SK-N-SH (cell line): ENCODE measurements at regions not wholly inside any gene's neighbourhood (a gene's known extent, or its start where the extent isn't known, plus 50 kb on each side); places are given as distances from the start of the nearest gene placed in this dataset.
"Not testable (repeated sequence)": the region's sequence is repeated elsewhere in the genome, so short reads cannot be mapped to it uniquely, and the experiment has no call there.

Experiments used
- EP300 ChIP-seq, 2 experiments: IDR thresholded peaks; 2 replicates each; pipeline versions ENCODE4 v1.4.0 to v1.6.1; 2012; ENCODE audit warnings: borderline replicate concordance in 1 of 2, low read depth in 1 of 2, low read length in 1 of 2
- FOXJ3 ChIP-seq: sonication (generic); formaldehyde crosslinking; IDR thresholded peaks from 2 replicates; pipeline ENCODE4 v1.5.1; 2020; ENCODE audit warnings: mild to moderate bottlenecking, missing genetic modification reagents
- GATA2 ChIP-seq: sonication (generic); formaldehyde crosslinking; IDR thresholded peaks from 2 replicates; pipeline ENCODE4 v1.5.0; 2020; ENCODE audit warnings: mild to moderate bottlenecking, missing genetic modification reagents
- JUND ChIP-seq: IDR thresholded peaks from 2 replicates; pipeline ENCODE4 v1.4.0; 2012
- NRF1 ChIP-seq: IDR thresholded peaks from 2 replicates; pipeline ENCODE4 v1.6.1; 2012; ENCODE audit warnings: low read depth, mild to moderate bottlenecking, low read length
- POLR2AphosphoS5 ChIP-seq: IDR thresholded peaks from 2 replicates; pipeline ENCODE4 v1.6.1; 2012; ENCODE audit warnings: low read depth, low read length
- RAD21 ChIP-seq: IDR thresholded peaks from 2 replicates; pipeline ENCODE4 v1.6.1; 2012; ENCODE audit warnings: mild to moderate bottlenecking, low read length
- SMC3 ChIP-seq: IDR thresholded peaks from 2 replicates; pipeline ENCODE4 v1.6.1; 2012; ENCODE audit warnings: low read depth, low read length, improper control_type of control experiment
- TAF1 ChIP-seq: IDR thresholded peaks from 2 replicates; pipeline ENCODE4 v1.6.1; 2012; ENCODE audit warnings: low read depth, mild to moderate bottlenecking, low read length, moderate library complexity, borderline replicate concordance
- TF ChIP-seq, protein P1 (sequence below): fragments of 200-600 bp; sonication (generic); IDR thresholded peaks from 2 replicates; pipeline ENCODE4 v1.6.1; 2017; ENCODE audit warnings: antibody characterized with exemption, mild to moderate bottlenecking, moderate library complexity
- TF ChIP-seq, protein P2 (sequence below): IDR thresholded peaks from 2 replicates; pipeline ENCODE4 v1.4.0; 2012; ENCODE audit warnings: low read depth

DNA sequence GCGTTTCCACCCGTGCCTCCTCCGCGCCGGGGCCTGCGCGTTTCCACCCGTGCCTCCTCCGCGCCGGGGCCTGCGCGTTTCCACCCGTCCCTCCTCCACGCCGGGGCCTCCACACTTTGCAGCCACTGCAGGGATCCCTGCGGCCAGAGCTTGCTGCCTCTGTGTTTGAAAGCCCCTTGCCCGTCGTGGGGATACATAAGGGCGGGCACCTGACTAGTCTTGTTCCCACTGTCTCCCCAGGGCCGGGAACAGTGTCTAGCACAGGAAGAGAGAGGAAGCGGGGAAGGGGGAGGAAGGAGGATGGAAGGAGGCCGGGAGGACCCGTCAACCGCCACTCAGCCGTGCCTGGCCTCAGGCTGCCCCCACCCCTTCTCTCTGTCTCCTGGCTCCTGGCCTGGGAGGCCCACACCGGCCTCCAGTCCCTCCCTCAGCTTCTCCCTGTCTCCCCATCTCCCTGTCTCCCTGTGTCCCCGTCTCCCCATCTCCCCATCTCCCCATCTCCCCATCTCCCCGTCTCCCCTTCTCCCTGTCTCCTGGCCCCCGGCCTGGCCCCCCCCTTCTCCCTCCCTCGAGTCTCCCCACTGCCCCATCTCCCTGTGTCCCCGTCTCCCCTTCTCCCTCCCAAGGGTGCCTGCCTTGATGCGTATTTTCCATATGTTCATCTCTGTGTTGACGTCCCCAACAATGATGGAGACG lies 155.6 kb upstream of the ZNF469 start:
- TF ChIP-seq JUND; SMC3; NRF1; GATA2; POLR2AphosphoS5; RAD21; FOXJ3; TAF1; EP300 (IDR thresholded peaks at IDR 0.05; ENCODE audit: borderline replicate concordance in 1 of 2, low read depth in 1 of 2, low read length in 1 of 2): not testable (repeated sequence)
- TF ChIP-seq, protein P1, sequence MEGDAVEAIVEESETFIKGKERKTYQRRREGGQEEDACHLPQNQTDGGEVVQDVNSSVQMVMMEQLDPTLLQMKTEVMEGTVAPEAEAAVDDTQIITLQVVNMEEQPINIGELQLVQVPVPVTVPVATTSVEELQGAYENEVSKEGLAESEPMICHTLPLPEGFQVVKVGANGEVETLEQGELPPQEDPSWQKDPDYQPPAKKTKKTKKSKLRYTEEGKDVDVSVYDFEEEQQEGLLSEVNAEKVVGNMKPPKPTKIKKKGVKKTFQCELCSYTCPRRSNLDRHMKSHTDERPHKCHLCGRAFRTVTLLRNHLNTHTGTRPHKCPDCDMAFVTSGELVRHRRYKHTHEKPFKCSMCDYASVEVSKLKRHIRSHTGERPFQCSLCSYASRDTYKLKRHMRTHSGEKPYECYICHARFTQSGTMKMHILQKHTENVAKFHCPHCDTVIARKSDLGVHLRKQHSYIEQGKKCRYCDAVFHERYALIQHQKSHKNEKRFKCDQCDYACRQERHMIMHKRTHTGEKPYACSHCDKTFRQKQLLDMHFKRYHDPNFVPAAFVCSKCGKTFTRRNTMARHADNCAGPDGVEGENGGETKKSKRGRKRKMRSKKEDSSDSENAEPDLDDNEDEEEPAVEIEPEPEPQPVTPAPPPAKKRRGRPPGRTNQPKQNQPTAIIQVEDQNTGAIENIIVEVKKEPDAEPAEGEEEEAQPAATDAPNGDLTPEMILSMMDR, result not testable (repeated sequence)
- TF ChIP-seq, protein P2, sequence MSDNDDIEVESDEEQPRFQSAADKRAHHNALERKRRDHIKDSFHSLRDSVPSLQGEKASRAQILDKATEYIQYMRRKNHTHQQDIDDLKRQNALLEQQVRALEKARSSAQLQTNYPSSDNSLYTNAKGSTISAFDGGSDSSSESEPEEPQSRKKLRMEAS, result not testable (repeated sequence)
